ENCODE measurements at regions not wholly inside any gene's neighbourhood (a gene's known extent, or its start where the extent isn't known, plus 50 kb on each side); places are given as distances from the start of the nearest gene placed in this dataset.

DNA sequence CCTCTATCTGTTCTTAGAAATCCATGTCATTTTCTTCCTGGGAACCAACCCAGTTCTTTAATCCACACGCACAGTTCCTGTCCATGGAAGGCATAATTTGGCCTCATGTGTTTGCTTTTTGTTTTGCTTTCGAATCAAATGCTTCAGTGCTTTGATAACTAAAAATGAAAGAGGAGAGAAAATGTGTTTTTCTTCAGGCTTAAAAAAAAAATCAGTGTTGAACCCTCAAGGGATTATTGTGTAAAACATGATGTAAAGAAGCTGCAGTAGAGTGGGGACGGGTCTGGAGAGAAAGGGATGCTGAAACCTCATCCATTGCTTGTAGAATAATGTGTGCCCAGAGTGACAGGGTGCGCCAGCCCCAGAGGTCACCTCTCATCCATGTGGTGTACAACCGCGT is 197.5 kb upstream of the JARID2 start:
- Histone ChIP-seq H3K36me3 (ENCODE audit: control insufficient read depth in 4 of 4, insufficient read depth in 4 of 4, low read length in 4 of 4) (no peaks in the 10 kb centered on the region), H3K9ac (ENCODE audit: insufficient read depth in 1 of 2, low read length in 2 of 2) (no peak overlapping the region), H3K9me3 (ENCODE audit: control insufficient read depth in 4 of 4, insufficient read depth in 3 of 4, low read length in 3 of 4) (no peaks in the 10 kb centered on the region), H3K27me3 (ENCODE audit: control insufficient read depth in 3 of 3, insufficient read depth in 3 of 3, low read length in 2 of 3) (no peaks in the 10 kb centered on the region), H3K4me1 (ENCODE audit: control insufficient read depth in 5 of 5, insufficient read depth in 5 of 5, low read length in 5 of 5) (no peaks in the 10 kb centered on the region), H3K4me3 (no peak overlapping the region), H3K27ac (ENCODE audit: low read depth in 1 of 2, low read length in 1 of 2) (no peak overlapping the region)
- ATAC-seq (ENCODE audit: insufficient read depth, low FRiP score) (no peak), DNase-seq (no peak)
- 90 to 93% methylated on average over 6 of the region's 6 CpGs for WGBS, 2 donors
- TF ChIP-seq, protein P1, sequence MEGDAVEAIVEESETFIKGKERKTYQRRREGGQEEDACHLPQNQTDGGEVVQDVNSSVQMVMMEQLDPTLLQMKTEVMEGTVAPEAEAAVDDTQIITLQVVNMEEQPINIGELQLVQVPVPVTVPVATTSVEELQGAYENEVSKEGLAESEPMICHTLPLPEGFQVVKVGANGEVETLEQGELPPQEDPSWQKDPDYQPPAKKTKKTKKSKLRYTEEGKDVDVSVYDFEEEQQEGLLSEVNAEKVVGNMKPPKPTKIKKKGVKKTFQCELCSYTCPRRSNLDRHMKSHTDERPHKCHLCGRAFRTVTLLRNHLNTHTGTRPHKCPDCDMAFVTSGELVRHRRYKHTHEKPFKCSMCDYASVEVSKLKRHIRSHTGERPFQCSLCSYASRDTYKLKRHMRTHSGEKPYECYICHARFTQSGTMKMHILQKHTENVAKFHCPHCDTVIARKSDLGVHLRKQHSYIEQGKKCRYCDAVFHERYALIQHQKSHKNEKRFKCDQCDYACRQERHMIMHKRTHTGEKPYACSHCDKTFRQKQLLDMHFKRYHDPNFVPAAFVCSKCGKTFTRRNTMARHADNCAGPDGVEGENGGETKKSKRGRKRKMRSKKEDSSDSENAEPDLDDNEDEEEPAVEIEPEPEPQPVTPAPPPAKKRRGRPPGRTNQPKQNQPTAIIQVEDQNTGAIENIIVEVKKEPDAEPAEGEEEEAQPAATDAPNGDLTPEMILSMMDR (IDR thresholded peaks at IDR 0.05; ENCODE audit: control extremely low read depth, extremely low read depth), result no peak

DNA sequence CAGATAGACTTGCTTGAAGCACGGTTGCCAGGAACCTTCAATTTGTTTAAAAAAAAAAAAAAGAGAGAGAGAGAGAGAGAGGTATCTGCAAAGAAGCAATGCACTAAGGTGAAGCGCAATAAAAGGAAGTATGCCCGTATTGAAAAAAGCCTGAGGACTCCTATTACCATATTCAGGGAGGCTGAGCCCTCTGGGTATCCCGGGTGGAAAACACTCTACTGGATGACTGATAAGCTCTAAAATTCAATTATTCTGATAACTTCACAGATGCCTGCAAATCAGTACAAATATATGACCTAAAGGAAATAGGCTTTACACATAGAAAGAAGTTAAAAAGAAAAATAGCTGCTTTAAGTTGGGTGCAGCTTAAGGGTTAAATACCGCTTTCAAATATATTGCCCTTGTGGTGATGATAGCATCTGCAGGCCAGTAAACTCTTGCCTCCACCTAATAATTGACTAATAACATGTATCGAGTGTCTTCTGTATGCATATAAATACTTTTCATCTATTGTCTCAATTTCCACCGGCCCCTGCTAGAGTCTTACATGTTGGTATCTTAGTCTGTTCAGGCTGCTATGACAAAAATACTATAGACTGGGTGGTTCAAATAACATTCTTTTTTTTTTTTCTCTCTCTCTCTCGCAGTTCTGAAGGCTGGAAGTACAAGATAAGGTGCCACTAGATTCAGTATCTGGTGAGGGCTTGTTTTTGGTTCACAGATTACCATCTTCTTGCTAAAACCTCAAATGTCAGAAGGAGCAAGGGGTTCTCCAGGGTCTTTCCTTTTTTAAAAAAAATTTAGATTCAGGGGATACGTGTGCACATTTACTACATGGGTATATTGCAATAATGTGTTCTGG is 187.4 kb upstream of the JARID2 start:
- TF ChIP-seq, protein P1 (IDR thresholded peaks at IDR 0.05; ENCODE audit: control extremely low read depth, extremely low read depth), result no peak
- WGBS, 2 donors, result 78 to 80% methylated on average over 9 of the region's 9 CpGs
- Histone ChIP-seq H3K27me3 (ENCODE audit: control insufficient read depth in 3 of 3, insufficient read depth in 3 of 3, low read length in 2 of 3) (no peaks in the 10 kb centered on the region), H3K9me3 (ENCODE audit: control insufficient read depth in 4 of 4, insufficient read depth in 3 of 4, low read length in 3 of 4) (peaks cover 0 to under 1% (median 0%) of the 10 kb centered on the region in 4 donors), H3K36me3 (ENCODE audit: control insufficient read depth in 4 of 4, insufficient read depth in 4 of 4, low read length in 4 of 4) (no peaks in the 10 kb centered on the region), H3K27ac (ENCODE audit: low read depth in 1 of 2, low read length in 1 of 2) (no peak overlapping the region), H3K9ac (ENCODE audit: insufficient read depth in 1 of 2, low read length in 2 of 2) (no peak overlapping the region), H3K4me1 (ENCODE audit: control insufficient read depth in 5 of 5, insufficient read depth in 5 of 5, low read length in 5 of 5) (no peaks in the 10 kb centered on the region), H3K4me3 (no peak overlapping the region)
- ATAC-seq (ENCODE audit: insufficient read depth, low FRiP score) (no peak), DNase-seq (no peak)

DNA sequence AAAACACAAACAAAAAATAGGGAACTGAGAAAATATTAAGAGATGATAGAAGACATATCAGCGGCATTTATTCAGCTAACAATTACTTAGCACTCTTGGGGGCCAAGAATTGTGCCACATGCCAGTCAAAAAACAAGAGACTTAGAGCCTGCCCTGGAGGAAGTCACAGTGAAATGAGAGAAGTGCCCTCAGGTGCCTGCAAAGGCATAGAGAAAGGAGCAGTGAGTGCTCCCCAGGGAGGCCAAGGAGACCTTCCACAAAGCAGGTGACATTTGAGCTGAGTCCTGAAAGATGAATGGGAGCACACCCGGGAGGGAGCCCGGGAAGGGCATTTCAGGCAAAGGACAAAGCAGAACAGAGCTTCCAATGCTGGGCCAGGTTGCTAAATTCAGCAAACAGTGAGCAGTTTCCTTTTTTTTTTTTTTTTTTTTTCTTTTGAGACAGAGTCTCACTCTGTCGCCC is 184.7 kb upstream of the JARID2 start:
- H3K4me1 ChIP-seq (ENCODE audit: control insufficient read depth in 5 of 5, insufficient read depth in 5 of 5, low read length in 5 of 5), result peaks cover 0 to 11% (median 0%) of the 10 kb centered on the region in 5 donors
- ATAC-seq (ENCODE audit: insufficient read depth, low FRiP score) (no peak), DNase-seq (no peak)
- peaks cover 0 to 3% (median 0%) of the 10 kb centered on the region in 4 donors for H3K9me3 ChIP-seq (ENCODE audit: control insufficient read depth in 4 of 4, insufficient read depth in 3 of 4, low read length in 3 of 4)
- TF ChIP-seq, protein P1 (IDR thresholded peaks at IDR 0.05; ENCODE audit: control extremely low read depth, extremely low read depth), result no peak
- no peak overlapping the region for H3K4me3 ChIP-seq
- no peaks in the 10 kb centered on the region for H3K27me3 ChIP-seq (ENCODE audit: control insufficient read depth in 3 of 3, insufficient read depth in 3 of 3, low read length in 2 of 3)
- WGBS, 2 donors, result 39 to 56% methylated on average over 4 of the region's 4 CpGs
- no peak overlapping the region for H3K27ac ChIP-seq (ENCODE audit: low read depth in 1 of 2, low read length in 1 of 2)
- no peaks in the 10 kb centered on the region for H3K36me3 ChIP-seq (ENCODE audit: control insufficient read depth in 4 of 4, insufficient read depth in 4 of 4, low read length in 4 of 4)
- no peak overlapping the region for H3K9ac ChIP-seq (ENCODE audit: insufficient read depth in 1 of 2, low read length in 2 of 2)
